ENCODE measurements at regions not wholly inside any gene's neighbourhood (a gene's known extent, or its start where the extent isn't known, plus 50 kb on each side); places are given as distances from the start of the nearest gene placed in this dataset.
"Not testable (repeated sequence)": the region's sequence is repeated elsewhere in the genome, so short reads cannot be mapped to it uniquely, and the experiment has no call there.

DNA sequence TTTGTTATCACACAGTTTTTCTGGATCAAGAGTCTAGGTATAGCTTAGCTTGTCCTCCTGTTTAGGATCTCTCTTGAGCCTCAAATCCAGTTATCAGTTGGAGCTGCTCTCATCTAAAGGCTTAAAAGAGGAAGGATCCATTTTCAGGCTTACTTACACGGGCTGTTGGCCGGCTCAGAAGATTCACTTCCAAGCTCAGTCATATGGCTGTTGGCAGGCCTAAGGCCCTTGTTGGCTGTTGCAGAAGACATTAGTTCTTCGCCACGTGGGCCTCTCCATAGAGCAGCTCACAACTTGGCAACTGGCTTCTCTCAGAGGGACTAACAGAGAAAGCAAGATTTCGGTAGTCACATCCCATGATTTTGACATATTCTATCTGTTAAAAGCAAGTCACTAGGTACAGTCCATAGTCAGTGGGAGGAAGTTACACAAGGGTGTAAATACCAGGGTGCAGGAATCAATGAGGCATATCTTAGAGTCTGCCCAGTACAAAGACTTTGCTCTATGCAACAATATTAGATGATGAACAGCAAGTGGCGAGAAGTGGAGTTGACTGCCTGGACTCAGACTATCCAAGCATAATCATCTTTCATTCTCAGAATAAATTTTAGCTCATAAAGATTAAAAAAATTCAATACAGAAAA is 280.1 kb upstream of the MBL2 start:
- no peak for DNase-seq

DNA sequence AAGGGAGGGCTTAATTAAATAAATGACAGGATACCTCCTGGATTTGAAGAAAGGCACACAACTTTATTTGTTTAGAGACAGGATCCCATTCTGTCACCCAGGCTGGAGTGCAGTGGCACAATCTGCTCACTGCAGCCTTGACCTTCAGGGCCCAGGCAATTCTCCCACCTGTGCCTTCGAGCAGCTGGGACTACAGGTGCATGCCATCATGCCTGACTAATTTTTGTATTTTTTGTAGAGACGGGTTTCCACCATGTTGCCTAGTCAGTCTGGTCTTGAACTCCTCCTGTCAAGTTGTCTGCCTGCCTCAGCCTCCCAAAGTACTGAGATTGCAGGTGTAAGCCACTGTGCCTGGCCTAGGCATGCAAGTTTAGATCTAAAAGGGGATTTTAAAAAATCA is 272.7 kb upstream of the MBL2 start:
- DNase-seq: no peak

GRCh38 chr10:53035823-53036222 is 263.2 kb upstream of the MBL2 start:
- not testable (repeated sequence) for DNase-seq

- DNase-seq: no peak
Measured at GRCh38 chr10:53033396-53033795, 260.8 kb upstream of the MBL2 start.

DNA sequence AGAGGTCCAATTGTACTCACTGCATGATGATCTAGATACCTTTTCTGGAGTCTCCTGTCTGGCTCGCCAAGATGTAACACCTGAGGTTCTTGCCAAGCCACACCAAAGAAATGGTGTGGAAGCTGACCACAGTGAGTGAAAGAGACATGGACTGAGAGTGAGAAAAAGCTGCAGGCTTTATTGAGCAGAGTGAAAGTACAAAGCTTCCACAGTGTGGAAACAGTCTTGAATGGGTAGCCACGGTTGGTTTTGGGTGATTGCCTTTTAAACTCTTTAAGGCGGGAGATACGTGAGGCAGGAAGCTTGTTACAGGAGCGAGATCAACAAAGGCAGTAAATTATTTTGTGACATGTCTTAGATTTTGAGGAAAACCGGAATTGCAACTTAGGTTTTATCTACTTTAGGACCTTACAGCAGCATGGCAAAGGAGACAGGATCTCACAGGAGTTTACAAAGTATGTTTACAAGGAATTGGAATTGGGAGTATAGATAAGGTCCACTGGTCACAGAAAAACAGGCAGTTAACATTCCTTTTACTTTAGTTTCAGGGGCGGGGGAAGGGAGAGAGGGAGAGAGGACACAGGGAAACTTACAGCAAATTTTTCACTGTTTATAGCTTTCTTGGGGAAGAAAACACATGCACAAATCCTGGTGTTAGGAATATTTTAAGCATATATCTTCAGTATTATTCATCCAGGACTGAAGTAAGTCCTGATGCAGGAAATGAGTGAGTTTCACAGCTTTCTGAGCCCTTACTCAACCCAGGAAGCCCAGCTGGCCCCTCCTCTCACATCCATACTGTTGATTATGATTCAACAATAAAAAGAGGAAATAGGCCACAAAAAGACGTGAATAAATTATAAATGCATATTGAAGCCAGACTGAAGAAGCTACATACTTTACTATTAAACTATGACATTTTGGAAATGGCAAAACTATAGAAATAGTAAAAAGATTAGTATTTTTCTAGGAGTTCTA is 257.6 kb upstream of the MBL2 start:
- not testable (repeated sequence) for DNase-seq

- DNase-seq: no peak
Measured at GRCh38 chr10:53029449-53029848, 256.9 kb upstream of the MBL2 start.

- DNase-seq: not testable (repeated sequence)
Measured at GRCh38 chr10:53025765-53026164, 253.2 kb upstream of the MBL2 start.

GRCh38 chr10:53025172-53025711 is 252.7 kb upstream of the MBL2 start:
- DNase-seq: no peak

GRCh38 chr10:53023411-53023810 is 250.8 kb upstream of the MBL2 start:
- no peak for DNase-seq

- DNase-seq: no peak
Measured at GRCh38 chr10:53022611-53023088, 250.1 kb upstream of the MBL2 start.

DNA sequence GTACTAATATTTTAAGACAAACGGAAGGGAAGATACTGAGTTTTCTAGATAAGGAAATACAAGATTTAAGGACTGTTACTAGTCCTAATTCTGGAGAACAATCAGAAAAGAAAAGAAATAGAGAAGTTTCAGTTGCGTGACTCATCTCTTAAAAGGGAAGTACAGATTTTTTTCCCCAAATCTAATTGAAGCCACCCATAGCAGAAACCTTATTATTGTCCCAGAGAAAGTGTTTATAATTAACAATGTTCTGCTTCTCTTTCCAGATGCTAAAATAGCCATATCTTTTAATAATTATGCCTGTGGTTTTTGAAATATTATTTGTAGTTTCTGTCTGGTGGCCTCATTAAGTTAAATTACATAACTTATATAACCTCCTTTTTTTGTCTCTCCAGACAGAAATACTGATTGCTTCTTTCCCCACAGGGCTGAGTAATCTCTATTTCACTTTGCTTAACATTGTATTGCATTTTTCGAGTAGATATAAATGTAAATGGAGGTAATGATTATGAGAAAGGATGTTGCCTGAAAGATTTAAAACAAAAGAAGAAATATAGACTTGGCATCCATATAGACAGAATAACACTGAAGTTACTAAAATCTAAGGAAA is 240.7 kb upstream of the MBL2 start:
- no peak for DNase-seq

DNA sequence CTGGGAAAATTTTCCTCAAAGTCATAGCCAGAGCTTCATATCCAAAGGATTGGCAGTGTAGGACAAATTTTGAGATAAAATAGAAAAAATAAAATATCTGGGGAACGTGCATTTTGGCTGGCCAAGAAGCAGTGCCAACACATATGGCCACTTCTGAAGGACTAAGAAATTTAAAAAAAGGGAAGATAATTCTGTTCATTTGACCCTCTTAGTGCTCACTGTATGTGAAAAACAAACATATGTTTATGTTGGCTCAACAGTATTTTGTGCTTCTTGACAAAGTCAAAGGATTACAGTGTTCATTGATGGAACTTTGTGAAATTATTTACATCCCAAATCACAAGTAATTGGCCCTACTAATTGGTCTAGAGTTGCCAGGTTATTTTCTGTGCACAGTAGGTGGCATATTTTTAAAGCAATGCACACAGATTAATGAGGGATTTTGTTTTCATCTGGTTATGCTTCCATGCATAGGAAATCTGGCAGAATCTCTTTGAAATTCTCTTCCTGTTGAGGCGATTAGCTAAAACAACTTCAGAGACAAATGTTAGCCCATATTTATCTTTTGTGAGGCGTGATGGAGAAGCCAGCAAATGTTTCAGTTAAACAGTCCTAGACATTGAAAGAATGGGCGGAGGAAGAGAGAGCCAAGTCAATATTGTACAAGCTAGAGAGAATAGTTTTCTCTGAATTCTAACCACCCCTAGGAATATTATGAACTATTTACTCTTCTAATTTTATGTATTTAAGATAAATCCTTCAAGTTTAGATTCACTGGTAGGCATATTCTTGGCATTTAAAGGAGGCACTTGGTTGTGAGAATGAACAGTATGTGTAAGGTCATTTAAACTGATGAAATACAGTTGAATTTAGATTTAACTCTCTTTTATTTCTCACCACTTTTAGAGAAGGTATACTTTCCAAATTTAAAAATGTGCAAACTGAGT is 237.7 kb upstream of the MBL2 start:
- DNase-seq: no peak

DNA sequence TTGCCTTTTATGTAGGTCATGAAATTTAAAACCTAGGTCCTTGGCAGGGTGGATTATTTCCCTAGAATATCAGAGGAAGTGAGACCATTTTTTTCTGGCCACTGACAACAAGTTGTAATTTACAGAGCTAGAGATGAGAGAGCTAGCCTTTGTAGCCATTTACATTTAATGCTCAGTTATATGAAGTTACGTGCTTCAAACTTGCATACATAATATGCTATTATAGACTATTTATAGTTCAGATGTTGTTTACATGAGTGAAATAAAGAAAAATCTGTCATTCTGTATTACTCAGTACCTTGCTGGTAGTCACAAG is 234.9 kb upstream of the MBL2 start:
- DNase-seq: no peak

DNA sequence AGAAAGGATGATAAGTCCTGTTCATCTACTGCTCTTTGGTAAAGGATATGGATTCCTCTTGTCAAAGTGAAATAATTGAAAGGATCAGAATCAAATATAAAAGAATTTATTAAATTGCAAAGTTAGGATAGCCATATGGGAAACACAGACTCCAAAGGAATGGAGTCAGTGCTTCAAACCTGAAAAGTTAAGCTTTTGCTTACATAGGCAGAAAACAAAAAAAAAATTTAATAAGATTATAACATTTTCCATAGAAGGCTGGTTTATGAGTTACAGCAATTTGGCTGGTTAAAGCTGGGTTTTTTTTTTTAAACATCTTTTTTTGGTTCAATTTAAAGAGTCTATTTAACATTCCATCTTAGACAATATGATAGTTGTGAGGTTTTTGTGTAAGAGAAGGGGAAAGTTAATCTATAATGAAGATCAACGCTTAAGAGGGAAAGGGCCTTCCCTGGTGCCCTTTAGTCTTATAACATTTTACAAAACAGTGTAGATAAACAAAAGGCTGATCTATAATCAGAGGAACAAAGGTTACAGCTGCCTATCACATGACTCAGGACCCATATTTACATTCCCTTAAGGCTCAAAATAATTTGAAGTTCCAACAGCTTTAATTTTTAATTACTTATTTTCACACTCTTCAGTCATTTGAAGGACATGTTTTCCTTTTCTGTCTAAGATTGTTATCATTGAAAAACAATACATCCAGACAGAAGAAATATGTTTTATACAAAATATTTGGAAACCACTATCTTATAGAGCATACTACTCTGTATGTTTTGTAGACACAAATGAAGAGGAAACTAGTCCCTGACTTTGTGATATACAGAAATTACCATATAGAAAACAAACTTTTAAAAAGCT is 234.3 kb upstream of the MBL2 start:
- DNase-seq: no peak

GRCh38 chr10:53005612-53006345 is 233.2 kb upstream of the MBL2 start:
- DNase-seq: no peak

GRCh38 chr10:53003094-53003493 is 230.5 kb upstream of the MBL2 start:
- DNase-seq: no peak

- DNase-seq: no peak
Measured at GRCh38 chr10:52999681-53000080, 227.1 kb upstream of the MBL2 start.

DNA sequence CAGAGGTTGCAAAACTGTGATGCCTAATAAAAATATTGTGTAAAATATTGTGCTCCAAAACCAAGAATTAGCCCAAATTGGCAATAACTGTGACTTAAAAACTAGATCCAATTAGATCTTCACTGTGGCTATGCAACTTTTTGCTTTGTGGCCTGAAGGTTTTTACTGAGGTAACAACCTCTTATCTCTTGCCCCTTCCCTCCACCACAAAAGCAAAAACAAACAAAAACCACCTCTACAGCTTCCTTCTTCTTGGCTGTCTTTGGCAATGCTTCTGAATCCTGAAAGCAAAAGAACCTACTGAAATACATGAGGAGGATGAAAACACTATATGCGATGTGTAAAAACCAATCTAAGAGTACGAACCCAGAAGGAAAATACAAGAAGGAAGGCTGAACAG is 226.7 kb upstream of the MBL2 start:
- DNase-seq: no peak

GRCh38 chr10:52997007-52997406 is 224.4 kb upstream of the MBL2 start:
- no peak for DNase-seq

GRCh38 chr10:52994370-52994769 is 221.8 kb upstream of the MBL2 start:
- DNase-seq: no peak

- no peak for DNase-seq
Measured at GRCh38 chr10:52993109-52993508, 220.5 kb upstream of the MBL2 start.
